Lower lobe of right lung (tissue), 2 donors: ENCODE measurements at regions not wholly inside any gene's neighbourhood (a gene's known extent, or its start where the extent isn't known, plus 50 kb on each side); places are given as distances from the start of the nearest gene placed in this dataset.

Source experiments
- ATAC-seq, 2 donors: fragments of 200-7000 bp; cut with Tn5 transposase; one replicate each; pipeline ENCODE4 v1.9.1; 2020 to 2022; ENCODE audit warnings: mild to moderate bottlenecking in 2 of 2, moderate library complexity in 2 of 2
- DNase-seq: peaks from one replicate; pipeline ENCODE4 v3.0.0-alpha.2; 2020
- H3K27ac ChIP-seq: fragments of 200-600 bp; one replicate; pipeline ENCODE4 v1.8.0; 2022
- H3K27me3 ChIP-seq: fragments of 200-600 bp; one replicate; pipeline ENCODE4 v1.8.0; 2022; ENCODE audit warnings: low read depth
- H3K36me3 ChIP-seq: fragments of 200-600 bp; one replicate; pipeline ENCODE4 v1.8.0; 2022; ENCODE audit warnings: mild to moderate bottlenecking
- H3K4me1 ChIP-seq: fragments of 200-600 bp; one replicate; pipeline ENCODE4 v1.8.0; 2022
- H3K4me3 ChIP-seq: fragments of 200-600 bp; one replicate; pipeline ENCODE4 v1.8.0; 2022; ENCODE audit warnings: mild to moderate bottlenecking
- H3K9me3 ChIP-seq: fragments of 200-600 bp; one replicate; pipeline ENCODE4 v1.8.0; 2022
- intact Hi-C: fragments of 100-400 bp; cut with DNase I; formaldehyde crosslinking; loops from one replicate; pipeline ENCODE4 v1.11.0; 2022
- TF ChIP-seq, protein P1 (sequence below): fragments of 200-600 bp; IDR thresholded peaks from one replicate; pipeline ENCODE4 v1.8.0; 2022; ENCODE audit warnings: antibody characterized with exemption, mild to moderate bottlenecking
- donor health status: DM: no; HTN: yes; CAD: no; lungs with severe emphysema.

DNA sequence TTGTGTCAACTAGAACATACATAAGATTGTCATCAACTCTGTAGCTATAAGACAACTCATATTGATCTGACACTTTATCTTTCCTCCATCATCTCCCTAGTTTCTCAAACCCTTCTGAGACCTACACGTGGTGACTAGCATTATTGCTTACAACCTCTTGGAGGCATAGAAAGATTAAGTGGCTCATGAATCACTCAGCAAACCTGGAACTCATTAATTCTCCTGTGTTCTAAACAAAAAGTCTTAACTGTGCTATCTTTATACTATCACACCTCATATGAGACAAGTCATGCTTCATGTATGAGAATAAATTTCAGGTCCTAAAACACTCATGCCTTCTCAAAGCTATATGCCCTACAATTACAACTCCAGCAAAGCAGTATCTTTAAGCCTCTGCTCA is 408.6 kb upstream of the SYT1 start:
- Histone ChIP-seq H3K27ac (no peak overlapping the region), H3K36me3 (no peaks in the 10 kb centered on the region), H3K27me3 (no peaks in the 10 kb centered on the region), H3K4me3 (no peak overlapping the region), H3K4me1 (no peaks in the 10 kb centered on the region), H3K9me3 (no peaks in the 10 kb centered on the region)
- ATAC-seq, result no peak
- TF ChIP-seq, protein P1, sequence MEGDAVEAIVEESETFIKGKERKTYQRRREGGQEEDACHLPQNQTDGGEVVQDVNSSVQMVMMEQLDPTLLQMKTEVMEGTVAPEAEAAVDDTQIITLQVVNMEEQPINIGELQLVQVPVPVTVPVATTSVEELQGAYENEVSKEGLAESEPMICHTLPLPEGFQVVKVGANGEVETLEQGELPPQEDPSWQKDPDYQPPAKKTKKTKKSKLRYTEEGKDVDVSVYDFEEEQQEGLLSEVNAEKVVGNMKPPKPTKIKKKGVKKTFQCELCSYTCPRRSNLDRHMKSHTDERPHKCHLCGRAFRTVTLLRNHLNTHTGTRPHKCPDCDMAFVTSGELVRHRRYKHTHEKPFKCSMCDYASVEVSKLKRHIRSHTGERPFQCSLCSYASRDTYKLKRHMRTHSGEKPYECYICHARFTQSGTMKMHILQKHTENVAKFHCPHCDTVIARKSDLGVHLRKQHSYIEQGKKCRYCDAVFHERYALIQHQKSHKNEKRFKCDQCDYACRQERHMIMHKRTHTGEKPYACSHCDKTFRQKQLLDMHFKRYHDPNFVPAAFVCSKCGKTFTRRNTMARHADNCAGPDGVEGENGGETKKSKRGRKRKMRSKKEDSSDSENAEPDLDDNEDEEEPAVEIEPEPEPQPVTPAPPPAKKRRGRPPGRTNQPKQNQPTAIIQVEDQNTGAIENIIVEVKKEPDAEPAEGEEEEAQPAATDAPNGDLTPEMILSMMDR, result no peak
- no peak for DNase-seq
- intact Hi-C loops, result no loop called here

- TF ChIP-seq, protein P1, result no peak
- Histone ChIP-seq H3K4me1 (no peaks in the 10 kb centered on the region), H3K4me3 (no peak overlapping the region), H3K36me3 (no peaks in the 10 kb centered on the region), H3K27me3 (no peaks in the 10 kb centered on the region), H3K27ac (no peak overlapping the region), H3K9me3 (no peaks in the 10 kb centered on the region)
- intact Hi-C loops, result no loop called here
- no peak for DNase-seq
- no peak for ATAC-seq
Measured at GRCh38 chr12:78457938-78458337, 406.6 kb upstream of the SYT1 start.

- TF ChIP-seq, protein P1, result peak; percentile 46
- Histone ChIP-seq H3K27me3 (no peaks in the 10 kb centered on the region), H3K27ac (no peak overlapping the region), H3K4me1 (no peaks in the 10 kb centered on the region), H3K9me3 (no peaks in the 10 kb centered on the region), H3K36me3 (no peaks in the 10 kb centered on the region), H3K4me3 (no peak overlapping the region)
- intact Hi-C loops, result no loop called here
- ATAC-seq (no peak), DNase-seq (no peak)
Measured at GRCh38 chr12:78470354-78471195, 394.0 kb upstream of the SYT1 start.

GRCh38 chr12:78473136-78473535 is 391.4 kb upstream of the SYT1 start:
- intact Hi-C loops, result no loop called here
- no peak for DNase-seq

DNA sequence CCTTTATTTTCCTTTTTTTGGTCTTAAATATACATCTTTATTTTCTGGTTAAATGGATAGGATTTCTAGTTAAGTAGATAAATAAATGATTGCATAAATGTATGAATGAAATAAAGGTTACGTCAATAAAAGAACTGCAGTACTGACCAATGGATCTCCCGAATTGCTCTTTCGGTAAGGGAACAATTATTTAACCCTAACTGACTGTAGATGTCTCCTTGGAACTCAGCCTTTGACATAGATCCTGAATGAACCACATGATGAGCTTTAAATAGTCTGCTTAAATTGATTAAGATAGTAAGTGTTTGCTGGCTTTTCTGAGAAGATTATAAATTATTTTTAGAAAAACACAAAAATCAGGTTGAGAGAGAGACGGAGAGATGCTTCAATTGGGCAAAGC is 391.0 kb upstream of the SYT1 start:
- Histone ChIP-seq H3K27ac (no peak overlapping the region), H3K27me3 (no peaks in the 10 kb centered on the region), H3K4me1 (no peaks in the 10 kb centered on the region), H3K36me3 (no peaks in the 10 kb centered on the region), H3K9me3 (no peaks in the 10 kb centered on the region), H3K4me3 (no peak overlapping the region)
- intact Hi-C loops, result no loop called here
- TF ChIP-seq, protein P1, result no peak
- ATAC-seq, result no peak
- no peak for DNase-seq

More at GRCh38 chr12:78473136-78473535, 391.4 kb upstream of the SYT1 start:
- no peaks in the 10 kb centered on the region for H3K4me1 ChIP-seq
- H3K27me3 ChIP-seq, result no peaks in the 10 kb centered on the region
- no peaks in the 10 kb centered on the region for H3K9me3 ChIP-seq
- H3K4me3 ChIP-seq, result no peak overlapping the region
- no peak overlapping the region for H3K27ac ChIP-seq
- TF ChIP-seq, protein P1, result no peak
- no peak for ATAC-seq
- no peaks in the 10 kb centered on the region for H3K36me3 ChIP-seq
